H1 (cell line): ENCODE measurements at regions not wholly inside any gene's neighbourhood (a gene's known extent, or its start where the extent isn't known, plus 50 kb on each side); places are given as distances from the start of the nearest gene placed in this dataset.

Source experiments
- CTCF ChIA-PET: fragments of 300-600 bp; sonication (Branson Sonifier 250); formaldehyde crosslinking; loops from one replicate; lab custom pipeline; 2021; ENCODE audit not compliant: partially characterized antibody; lab: Charles Lee
- POLR2A ChIA-PET: fragments of 300-600 bp; sonication (Branson Sonifier 250); formaldehyde crosslinking; loops from one replicate; lab custom pipeline; 2021; ENCODE audit warnings: inconsistent platforms; ENCODE audit not compliant: partially characterized antibody; lab: Charles Lee
- DNase-seq, 2 experiments: peaks; one replicate each; pipeline versions ENCODE4 v3.0.0 to v3.0.0-alpha.2; 2010 to 2022; ENCODE audit warnings: low spot score in 2 of 2, low read depth in 1 of 2, mixed read lengths in 1 of 2
- FAIRE-seq: peaks from 2 replicates; lab custom pipeline; 2011; peaks lifted over from hg19 to GRCh38; lab: Jason Lieb, UNC
- H2AFZ ChIP-seq: 2 replicates; pipeline ENCODE4 v1.8.1; 2012; ENCODE audit warnings: low read length, inconsistent platforms
- H2AK5ac ChIP-seq: 2 replicates; pipeline ENCODE4 v1.6.1; 2013; ENCODE audit warnings: low read depth, low read length
- H2BK120ac ChIP-seq: replicated peaks from 2 replicates; pipeline ENCODE3; 2013; ENCODE audit warnings: low read depth, low read length, inconsistent platforms
- H2BK12ac ChIP-seq: 2 replicates; pipeline ENCODE4 v1.6.1; 2013; ENCODE audit warnings: low read depth, low read length
- H2BK15ac ChIP-seq: 2 replicates; pipeline ENCODE4 v1.6.1; 2013; ENCODE audit warnings: low read length
- H2BK20ac ChIP-seq: 2 replicates; pipeline ENCODE4 v1.6.1; 2013; ENCODE audit warnings: low read length
- H2BK5ac ChIP-seq: 2 replicates; pipeline ENCODE4 v1.6.1; 2013; ENCODE audit warnings: low read depth, low read length
- H3K14ac ChIP-seq: 2 replicates; pipeline ENCODE4 v1.6.1; 2013; ENCODE audit warnings: inconsistent platforms; ENCODE audit not compliant: insufficient read length
- H3K18ac ChIP-seq: 2 replicates; pipeline ENCODE4 v1.6.1; 2013; ENCODE audit warnings: low read length; ENCODE audit errors: extremely low read depth
- H3K23ac ChIP-seq: 2 replicates; pipeline ENCODE4 v1.6.1; 2013; ENCODE audit warnings: inconsistent platforms; ENCODE audit not compliant: insufficient read length
- H3K23me2 ChIP-seq: 2 replicates; pipeline ENCODE4 v1.6.1; 2013; ENCODE audit warnings: low read depth, low read length
- H3K27ac ChIP-seq: 2 replicates; pipeline ENCODE4 v1.6.1; 2011; ENCODE audit warnings: low read depth, low read length, inconsistent platforms
- H3K27me3 ChIP-seq, 4 experiments: replicated peaks in 1 of 4; 1 replicate in 1 of 4; 2 replicates in 3 of 4; pipeline versions ENCODE4 v1.6.1 to v1.8.1; 2011 to 2013; ENCODE audit warnings: low read length in 3 of 4, mild to moderate bottlenecking in 3 of 4, inconsistent platforms in 2 of 4, mixed read lengths in 2 of 4, moderate library complexity in 1 of 4; ENCODE audit not compliant: control insufficient read depth in 3 of 4, insufficient read depth in 3 of 4; ENCODE audit errors: extremely low read depth in 1 of 4
- H3K36me3 ChIP-seq, 4 experiments: 2 replicates each; pipeline versions ENCODE4 v1.6.1 to v1.8.1; 2011 to 2013; ENCODE audit warnings: mild to moderate bottlenecking in 4 of 4, low read length in 3 of 4, moderate library complexity in 2 of 4, control low read depth in 1 of 4, inconsistent platforms in 1 of 4; ENCODE audit not compliant: insufficient read depth in 4 of 4, control insufficient read depth in 2 of 4
- H3K4ac ChIP-seq: replicated peaks from 2 replicates; pipeline ENCODE3; 2013; ENCODE audit warnings: low read length, low read depth, mixed read lengths, inconsistent platforms; ENCODE audit not compliant: insufficient read length
- H3K4me1 ChIP-seq, 4 experiments: replicated peaks in 1 of 4; 1 replicate in 1 of 4; 2 replicates in 3 of 4; pipeline versions ENCODE4 v1.6.1 to v1.8.1; 2011 to 2013; ENCODE audit warnings: low read length in 3 of 4, inconsistent platforms in 2 of 4, mixed read lengths in 1 of 4; ENCODE audit not compliant: insufficient read depth in 4 of 4, control insufficient read depth in 3 of 4
- H3K4me2 ChIP-seq, 2 experiments: 2 replicates each; pipeline versions ENCODE4 v1.6.1 to v1.8.1; 2011 to 2013; ENCODE audit warnings: low read depth in 2 of 2, low read length in 2 of 2, control low read depth in 1 of 2, inconsistent platforms in 1 of 2, mild to moderate bottlenecking in 1 of 2; ENCODE audit not compliant: insufficient read depth in 1 of 2
- H3K4me3 ChIP-seq, 4 experiments: fragments of 200-600, 300-600 bp in 1 of 4; sonication (generic), shearing (Covaris generic), sonication (Bioruptor Twin) in 1 of 4; 2 replicates each; pipeline versions ENCODE4 v1.5.1 to v1.8.1; 2011 to 2016; ENCODE audit warnings: low read length in 4 of 4, low read depth in 3 of 4, control low read depth in 2 of 4, inconsistent platforms in 2 of 4, mild to moderate bottlenecking in 2 of 4, mixed read lengths in 1 of 4, moderate library complexity in 1 of 4; ENCODE audit not compliant: insufficient read depth in 2 of 4; ENCODE audit errors: extremely low read depth in 1 of 4
- H3K56ac ChIP-seq: replicated peaks from 2 replicates; pipeline ENCODE3; 2013; ENCODE audit warnings: low read depth, mild to moderate bottlenecking, mixed read lengths, low read length, inconsistent platforms; ENCODE audit not compliant: insufficient read length
- H3K79me1 ChIP-seq: 2 replicates; pipeline ENCODE4 v1.6.1; 2013; ENCODE audit warnings: low read depth, low read length, control low read depth
- H3K79me2 ChIP-seq, 2 experiments: 2 replicates each; pipeline versions ENCODE4 v1.6.1 to v1.8.1; 2012 to 2013; ENCODE audit warnings: low read length in 2 of 2, mild to moderate bottlenecking in 2 of 2, inconsistent platforms in 1 of 2; ENCODE audit not compliant: insufficient read depth in 2 of 2, control insufficient read depth in 1 of 2
- H3K9ac ChIP-seq, 4 experiments: replicated peaks in 1 of 4; 1 replicate in 1 of 4; 2 replicates in 3 of 4; pipeline versions ENCODE4 v1.6.1 to v1.8.1; 2011 to 2013; ENCODE audit warnings: low read depth in 3 of 4, low read length in 3 of 4, control low read depth in 2 of 4, mild to moderate bottlenecking in 2 of 4, moderate library complexity in 2 of 4, inconsistent platforms in 1 of 4; ENCODE audit errors: extremely low read depth in 1 of 4
- H3K9me3 ChIP-seq, 2 experiments: 2 replicates each; pipeline versions ENCODE4 v1.6.1 to v1.8.1; 2012 to 2013; ENCODE audit warnings: mild to moderate bottlenecking in 2 of 2, moderate library complexity in 2 of 2, control low read depth in 1 of 2, inconsistent platforms in 1 of 2, low read depth in 1 of 2, low read length in 1 of 2, mixed read lengths in 1 of 2; ENCODE audit not compliant: insufficient read depth in 2 of 2
- H4K20me1 ChIP-seq, 2 experiments: replicated peaks in 1 of 2; 2 replicates each; pipeline versions ENCODE3 to v1.8.1; 2011 to 2013; ENCODE audit warnings: inconsistent platforms in 2 of 2, low read length in 2 of 2, mild to moderate bottlenecking in 1 of 2; ENCODE audit not compliant: insufficient read depth in 2 of 2, control insufficient read depth in 1 of 2
- H4K5ac ChIP-seq: 2 replicates; pipeline ENCODE4 v1.6.1; 2013; ENCODE audit warnings: low read length, low read depth, mixed read lengths, inconsistent platforms; ENCODE audit not compliant: insufficient read length
- H4K8ac ChIP-seq: 2 replicates; pipeline ENCODE4 v1.8.0; 2013; ENCODE audit warnings: mild to moderate bottlenecking, moderate library complexity, low read length, inconsistent platforms; ENCODE audit not compliant: insufficient read depth; ENCODE audit errors: extremely low read depth
- H4K91ac ChIP-seq: replicated peaks from 2 replicates; pipeline ENCODE3; 2013; ENCODE audit warnings: low read length, mixed read lengths, inconsistent platforms; ENCODE audit not compliant: insufficient read length
- CHD1 ChIP-seq: IDR thresholded peaks from 2 replicates; pipeline ENCODE4 v1.6.1; 2012; ENCODE audit warnings: low read depth, low read length, improper control_type of control experiment
- EP300 ChIP-seq, 2 experiments: IDR thresholded peaks; 1 replicate in 1 of 2; 2 replicates in 1 of 2; pipeline ENCODE4 v1.6.1; 2011 to 2012; ENCODE audit warnings: low read depth in 2 of 2, low read length in 2 of 2, mild to moderate bottlenecking in 2 of 2, borderline replicate concordance in 1 of 2, inconsistent platforms in 1 of 2, moderate library complexity in 1 of 2
- GTF2F1 ChIP-seq: IDR thresholded peaks from 2 replicates; pipeline ENCODE4 v1.6.1; 2012; ENCODE audit warnings: low read depth, low read length, improper control_type of control experiment, borderline replicate concordance
- JUND ChIP-seq: IDR thresholded peaks from 2 replicates; pipeline ENCODE4 v1.6.1; 2011; ENCODE audit warnings: mild to moderate bottlenecking, improper control_type of control experiment, low read length
- KDM1A ChIP-seq: fragments of 200-600, 300-600 bp; sonication (generic); IDR thresholded peaks from 2 replicates; pipeline ENCODE4 v1.7.1; 2016; ENCODE audit warnings: mild to moderate bottlenecking, low read length, borderline replicate concordance
- MAFK ChIP-seq: IDR thresholded peaks from 2 replicates; pipeline ENCODE4 v1.6.1; 2012; ENCODE audit warnings: low read depth, mild to moderate bottlenecking, improper control_type of control experiment, low read length
- POU5F1 ChIP-seq: IDR thresholded peaks from 2 replicates; pipeline ENCODE4 v1.6.1; 2011; ENCODE audit warnings: low read depth, mild to moderate bottlenecking, low read length, moderate library complexity
- TAF7 ChIP-seq: optimal IDR thresholded peaks from 2 replicates; pipeline ENCODE3; 2011; ENCODE audit warnings: low read depth, mild to moderate bottlenecking, inconsistent platforms, low read length, moderate library complexity, borderline replicate concordance
- ZNF274 ChIP-seq: IDR thresholded peaks from 2 replicates; pipeline ENCODE4 v1.7.0; 2012; ENCODE audit warnings: low read length, borderline replicate concordance; ENCODE audit errors: extremely low read depth
- WGBS, 2 experiments: shearing (Covaris generic) in 1 of 2; methylation state at CpG; one replicate each; pipeline versions ENCODE4 v1.1.6 to v1.1.7; 2013 to 2015; ENCODE audit warnings: low lambda C conversion rate in 2 of 2, mixed read lengths in 2 of 2, inconsistent platforms in 1 of 2, low coverage in 1 of 2, missing lambda C conversion rate in 1 of 2; ENCODE audit not compliant: insufficient replicate concordance in 2 of 2, insufficient coverage in 1 of 2, insufficient read length in 1 of 2; ENCODE audit errors: extremely low coverage in 1 of 2, missing lambda C conversion rate in 1 of 2; 5-methylcytosine and 5-hydroxymethylcytosine counted together
- TF ChIP-seq, protein P1 (sequence below), 3 experiments: IDR thresholded peaks; 1 replicate in 2 of 3; 2 replicates in 1 of 3; pipeline versions ENCODE4 v1.5.1 to v1.6.1; 2011; ENCODE audit warnings: low read length in 3 of 3, mild to moderate bottlenecking in 3 of 3, inconsistent platforms in 2 of 3, low read depth in 1 of 3, moderate library complexity in 1 of 3; ENCODE audit not compliant: insufficient read depth in 1 of 3; ENCODE audit errors: control extremely low read depth in 1 of 3

DNA sequence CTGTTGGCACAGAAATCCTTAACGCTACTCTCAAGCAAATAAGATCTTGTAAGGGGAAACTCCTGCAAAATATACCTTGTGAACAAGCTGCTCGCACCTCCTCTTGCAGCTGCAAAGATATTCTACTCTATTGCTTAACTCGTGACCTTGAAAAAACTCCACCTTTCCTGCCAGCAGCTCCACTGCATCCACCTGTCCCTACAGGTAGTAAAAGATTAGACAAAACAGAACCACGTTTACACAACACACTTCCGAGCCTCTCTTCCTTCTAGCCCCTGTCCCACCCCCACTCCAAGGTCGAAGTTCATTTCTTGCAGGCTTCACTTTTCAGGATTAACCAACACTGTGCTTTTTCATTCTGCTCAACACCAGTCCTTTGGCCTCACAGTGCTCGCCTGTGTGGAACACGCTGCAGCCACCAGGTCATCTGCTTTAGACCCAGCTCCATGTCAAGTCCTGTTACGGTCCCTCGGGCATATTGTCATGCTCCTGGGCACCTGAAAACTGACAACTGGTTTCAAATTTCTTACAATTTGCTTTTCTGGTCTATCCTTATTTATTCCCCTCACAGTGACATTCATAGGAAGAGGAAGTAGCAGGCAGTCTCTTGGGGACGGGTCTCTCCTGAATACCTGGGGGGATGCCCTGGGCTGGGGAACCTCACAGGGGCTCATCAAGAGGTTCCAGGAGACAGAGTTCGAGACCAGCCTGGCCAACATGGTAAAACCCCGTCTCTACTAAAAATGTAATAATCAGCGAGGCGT lies 165.8 kb upstream of the KLF14 start:
- no peaks in the 10 kb centered on the region for H3K36me3 ChIP-seq
- 86% methylated on average over 14 of the region's 15 CpGs; no CpG with 5 or more reads in 1 of the 2 experiments for WGBS, 2 experiments
- H4K91ac ChIP-seq, result no peak overlapping the region
- no peak overlapping the region for H2BK20ac ChIP-seq
- peaks cover 6 to 17% (median 11%) of the 10 kb centered on the region in 4 experiments for H3K4me1 ChIP-seq
- ChIA-PET CTCF (interaction anchor here (0.9 to 8.4 kb wide), 10 partner anchors 11 to 140 kb away, joined by 4 to 120 read pairs (median 12); no protein-coding TSS in a partner anchor), POLR2A (interaction anchor here (1.1 to 1.7 kb wide), 3 partner anchors 10 to 140 kb away, joined by 3 to 5 read pairs (median 4); no protein-coding TSS in a partner anchor)
- no peaks in the 10 kb centered on the region; the same call in 1 of the 2 replicates for H3K79me1 ChIP-seq
- H3K23ac ChIP-seq, result no peak overlapping the region
- H4K20me1 ChIP-seq, result no peaks in the 10 kb centered on the region
- DNase-seq (no peak), FAIRE-seq (no peak)
- no peaks in the 10 kb centered on the region for H3K27me3 ChIP-seq
- no peak overlapping the region for H3K4me3 ChIP-seq
- H3K23me2 ChIP-seq, result no peaks in the 10 kb centered on the region
- no peak overlapping the region for H3K27ac ChIP-seq
- no peak overlapping the region for H2BK5ac ChIP-seq
- H3K9me3 ChIP-seq, result no peaks in the 10 kb centered on the region
- H3K9ac ChIP-seq, result no peak overlapping the region
- no peak overlapping the region for H4K5ac ChIP-seq
- H2BK12ac ChIP-seq, result no peak overlapping the region
- H3K4me2 ChIP-seq, result no peak overlapping the region
- no peaks in the 10 kb centered on the region for H3K79me2 ChIP-seq
- H3K56ac ChIP-seq, result no peak overlapping the region
- H2BK15ac ChIP-seq, result no peak overlapping the region
- no peak overlapping the region for H2AFZ ChIP-seq
- no peak overlapping the region for H3K4ac ChIP-seq
- no peak overlapping the region for H3K14ac ChIP-seq
- no peak overlapping the region for H3K18ac ChIP-seq
- no peak overlapping the region for H2BK120ac ChIP-seq
- H4K8ac ChIP-seq, result no peak overlapping the region
- no peak overlapping the region for H2AK5ac ChIP-seq
- TF ChIP-seq EP300 (IDR thresholded peaks at IDR 0.05; ENCODE audit: borderline replicate concordance in 1 of 2, low read depth in 2 of 2, low read length in 2 of 2), result no peak
- TF ChIP-seq ZNF274, result no peak
- no peak for TF ChIP-seq TAF7
- TF ChIP-seq JUND, result no peak
- no peak for TF ChIP-seq KDM1A
- no peak for TF ChIP-seq CHD1
- TF ChIP-seq, protein P1, sequence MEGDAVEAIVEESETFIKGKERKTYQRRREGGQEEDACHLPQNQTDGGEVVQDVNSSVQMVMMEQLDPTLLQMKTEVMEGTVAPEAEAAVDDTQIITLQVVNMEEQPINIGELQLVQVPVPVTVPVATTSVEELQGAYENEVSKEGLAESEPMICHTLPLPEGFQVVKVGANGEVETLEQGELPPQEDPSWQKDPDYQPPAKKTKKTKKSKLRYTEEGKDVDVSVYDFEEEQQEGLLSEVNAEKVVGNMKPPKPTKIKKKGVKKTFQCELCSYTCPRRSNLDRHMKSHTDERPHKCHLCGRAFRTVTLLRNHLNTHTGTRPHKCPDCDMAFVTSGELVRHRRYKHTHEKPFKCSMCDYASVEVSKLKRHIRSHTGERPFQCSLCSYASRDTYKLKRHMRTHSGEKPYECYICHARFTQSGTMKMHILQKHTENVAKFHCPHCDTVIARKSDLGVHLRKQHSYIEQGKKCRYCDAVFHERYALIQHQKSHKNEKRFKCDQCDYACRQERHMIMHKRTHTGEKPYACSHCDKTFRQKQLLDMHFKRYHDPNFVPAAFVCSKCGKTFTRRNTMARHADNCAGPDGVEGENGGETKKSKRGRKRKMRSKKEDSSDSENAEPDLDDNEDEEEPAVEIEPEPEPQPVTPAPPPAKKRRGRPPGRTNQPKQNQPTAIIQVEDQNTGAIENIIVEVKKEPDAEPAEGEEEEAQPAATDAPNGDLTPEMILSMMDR (IDR thresholded peaks at IDR 0.05; ENCODE audit: control extremely low read depth in 1 of 3, insufficient read depth in 1 of 3, low read depth in 1 of 3, low read length in 3 of 3), result no peak
- no peak for TF ChIP-seq GTF2F1
- no peak for TF ChIP-seq MAFK
- no peak for TF ChIP-seq POU5F1
